ENCODE measurements at regions not wholly inside any gene's neighbourhood (a gene's known extent, or its start where the extent isn't known, plus 50 kb on each side); places are given as distances from the start of the nearest gene placed in this dataset.

GRCh38 chr13:50345804-50346203 is 330.6 kb downstream of the KCNRG start:
- DNase-seq (ENCODE audit: low spot score), result no peak
- TF ChIP-seq CTCF (IDR thresholded peaks at IDR 0.05), result no peak
- no peak for ATAC-seq (ENCODE audit: low FRiP score)

GRCh38 chr13:50348371-50348770 is 333.1 kb downstream of the KCNRG start:
- no peak for TF ChIP-seq CTCF (IDR thresholded peaks at IDR 0.05)
- no peak for DNase-seq (ENCODE audit: low spot score)

GRCh38 chr13:50352720-50353480 is 337.7 kb downstream of the KCNRG start:
- no peak for TF ChIP-seq CTCF (IDR thresholded peaks at IDR 0.05)
- DNase-seq (ENCODE audit: low spot score) (no peak), ATAC-seq (ENCODE audit: low FRiP score) (no peak)

More at GRCh38 chr13:50348371-50348770, 333.1 kb downstream of the KCNRG start:
- ATAC-seq (ENCODE audit: low FRiP score), result no peak

- no peak for DNase-seq (ENCODE audit: low spot score)
- TF ChIP-seq CTCF (IDR thresholded peaks at IDR 0.05), result no peak
- no peak for ATAC-seq (ENCODE audit: low FRiP score)
These were observed 338.6 kb downstream of the KCNRG start for GRCh38 chr13:50353651-50354415.

GRCh38 chr13:50355797-50356196 is 340.6 kb downstream of the KCNRG start:
- ATAC-seq (ENCODE audit: low FRiP score) (no peak), DNase-seq (ENCODE audit: low spot score) (no peak)
- no peak for TF ChIP-seq CTCF (IDR thresholded peaks at IDR 0.05)

GRCh38 chr13:50357136-50357535 is 341.9 kb downstream of the KCNRG start:
- TF ChIP-seq CTCF (IDR thresholded peaks at IDR 0.05), result no peak
- ATAC-seq (ENCODE audit: low FRiP score) (no peak), DNase-seq (ENCODE audit: low spot score) (no peak)
